ENCODE measurements at regions not wholly inside any gene's neighbourhood (a gene's known extent, or its start where the extent isn't known, plus 50 kb on each side); places are given as distances from the start of the nearest gene placed in this dataset.
A peak's percentile ranks its signal among the peaks of the same experiment; 100 is the strongest.

- CTCF ChIA-PET (ENCODE audit: unreplicated experiment): interaction anchor here (1.0 to 1.2 kb wide), 2 partner anchors 43 to 114 kb away, joined by 3 read pairs; no protein-coding TSS in a partner anchor
- peaks cover 71% of the 10 kb centered on the region for H3K4me1 ChIP-seq (ENCODE audit: insufficient read depth, low read length, poor library complexity, severe bottlenecking)
- no peaks in the 10 kb centered on the region for H3K9me3 ChIP-seq (ENCODE audit: low read length)
- H3K9me2 ChIP-seq (ENCODE audit: insufficient read depth, low read length): no peaks in the 10 kb centered on the region
- peak overlapping the region; percentile 65 for H3K4me3 ChIP-seq (ENCODE audit: low read depth, low read length, poor library complexity, severe bottlenecking)
- peak; percentile 81 for DNase-seq (ENCODE audit: low spot score)
- POLR2A ChIA-PET: interaction anchor here (0.5 to 1.9 kb wide), 5 partner anchors 12 to 374 kb away, joined by 3 to 7 read pairs (median 3); no protein-coding TSS in a partner anchor
- TF ChIP-seq EZH2phosphoT487 (IDR thresholded peaks at IDR 0.05; ENCODE audit: borderline replicate concordance, low read depth, low read length) (no peak), CTCF (conservative IDR thresholded peaks at IDR 0.05; ENCODE audit: low read length) (no peak)
- H3K79me2 ChIP-seq (ENCODE audit: insufficient read depth, low read depth, low read length): peaks cover 41% of the 10 kb centered on the region; the same call in 1 of the 2 replicates
- H3K36me3 ChIP-seq (ENCODE audit: insufficient read depth, low read length): no peaks in the 10 kb centered on the region
- H4K20me1 ChIP-seq (ENCODE audit: insufficient read depth, low read length): no peaks in the 10 kb centered on the region
- H2AFZ ChIP-seq (ENCODE audit: low read length): peak overlapping the region; percentile 80; the same call in 1 of the 2 replicates
- peak overlapping the region; percentile 97 for H3K4me2 ChIP-seq (ENCODE audit: low read length)
- peak overlapping the region; percentile 69 for H3K27ac ChIP-seq (ENCODE audit: low read depth, low read length, poor library complexity, severe bottlenecking)
- no TSS peak for BruUV-seq (replicated peaks)
- intact Hi-C loops (cut with micrococcal nuclease; ENCODE audit: unreplicated experiment): loop anchor here (5.0 kb wide), 1 partner anchor 83 kb away; no protein-coding TSS in a partner anchor
Measured at GRCh38 chr9:650362-650761, 191.1 kb upstream of the DMRT1 start.

- BruUV-seq (replicated peaks): no TSS peak
- H3K36me3 ChIP-seq (ENCODE audit: insufficient read depth, low read length): no peaks in the 10 kb centered on the region
- no peaks in the 10 kb centered on the region for H3K9me2 ChIP-seq (ENCODE audit: insufficient read depth, low read length)
- H4K20me1 ChIP-seq (ENCODE audit: insufficient read depth, low read length): no peaks in the 10 kb centered on the region
- peaks cover 41% of the 10 kb centered on the region; the same call in 1 of the 2 replicates for H3K79me2 ChIP-seq (ENCODE audit: insufficient read depth, low read depth, low read length)
- ChIA-PET CTCF (ENCODE audit: unreplicated experiment) (no interaction called here), POLR2A (interaction anchor here (1.9 kb wide), 1 partner anchor 13 kb away, joined by 7 read pairs; no protein-coding TSS in a partner anchor)
- H3K9me3 ChIP-seq (ENCODE audit: low read length): no peaks in the 10 kb centered on the region
- no peak overlapping the region for H2AFZ ChIP-seq (ENCODE audit: low read length)
- no peak overlapping the region for H3K4me3 ChIP-seq (ENCODE audit: low read depth, low read length, poor library complexity, severe bottlenecking)
- no peak for TF ChIP-seq CTCF (conservative IDR thresholded peaks at IDR 0.05; ENCODE audit: low read length)
- TF ChIP-seq EZH2phosphoT487 (IDR thresholded peaks at IDR 0.05; ENCODE audit: borderline replicate concordance, low read depth, low read length): no peak
- peak overlapping the region; percentile 69 for H3K27ac ChIP-seq (ENCODE audit: low read depth, low read length, poor library complexity, severe bottlenecking)
- intact Hi-C loops (cut with micrococcal nuclease; ENCODE audit: unreplicated experiment): loop anchor here (5.0 kb wide), 1 partner anchor 84 kb away; no protein-coding TSS in a partner anchor
- DNase-seq (ENCODE audit: low spot score): no peak
- H3K4me1 ChIP-seq (ENCODE audit: insufficient read depth, low read length, poor library complexity, severe bottlenecking): peaks cover 61% of the 10 kb centered on the region
- peak overlapping the region; percentile 97; the same call in 1 of the 2 replicates for H3K4me2 ChIP-seq (ENCODE audit: low read length)
Measured at GRCh38 chr9:651371-651770, 190.1 kb upstream of the DMRT1 start.

GRCh38 chr9:652914-653313 lies 188.6 kb upstream of the DMRT1 start:
- no peaks in the 10 kb centered on the region for H3K36me3 ChIP-seq (ENCODE audit: insufficient read depth, low read length)
- peak overlapping the region; percentile 17; the same call in 1 of the 2 replicates for H3K4me2 ChIP-seq (ENCODE audit: low read length)
- DNase-seq (ENCODE audit: low spot score): no peak
- no peaks in the 10 kb centered on the region for H3K9me3 ChIP-seq (ENCODE audit: low read length)
- BruUV-seq (replicated peaks): no TSS peak
- H3K27ac ChIP-seq (ENCODE audit: low read depth, low read length, poor library complexity, severe bottlenecking): no peak overlapping the region
- peaks cover 46% of the 10 kb centered on the region for H3K4me1 ChIP-seq (ENCODE audit: insufficient read depth, low read length, poor library complexity, severe bottlenecking)
- H4K20me1 ChIP-seq (ENCODE audit: insufficient read depth, low read length): no peaks in the 10 kb centered on the region
- no peaks in the 10 kb centered on the region for H3K9me2 ChIP-seq (ENCODE audit: insufficient read depth, low read length)
- intact Hi-C loops (cut with micrococcal nuclease; ENCODE audit: unreplicated experiment): loop anchor here (5.0 kb wide), 1 partner anchor 86 kb away; no protein-coding TSS in a partner anchor
- H2AFZ ChIP-seq (ENCODE audit: low read length): no peak overlapping the region
- H3K79me2 ChIP-seq (ENCODE audit: insufficient read depth, low read depth, low read length): peaks cover 41% of the 10 kb centered on the region; the same call in 1 of the 2 replicates
- CTCF ChIA-PET (ENCODE audit: unreplicated experiment): no interaction called here
- POLR2A ChIA-PET: no interaction called here
- TF ChIP-seq CTCF (conservative IDR thresholded peaks at IDR 0.05; ENCODE audit: low read length): no peak
- no peak for TF ChIP-seq EZH2phosphoT487 (IDR thresholded peaks at IDR 0.05; ENCODE audit: borderline replicate concordance, low read depth, low read length)
- no peak overlapping the region for H3K4me3 ChIP-seq (ENCODE audit: low read depth, low read length, poor library complexity, severe bottlenecking)

All from OCI-LY7 (cell line).